Activated T-cell treated with anti-CD3 and anti-CD28 coated beads, Interleukin-2, amount 50 U/mL, for 72 hours (primary cell): ENCODE measurements at regions not wholly inside any gene's neighbourhood (a gene's known extent, or its start where the extent isn't known, plus 50 kb on each side); places are given as distances from the start of the nearest gene placed in this dataset.

ENCODE experiments used
- ATAC-seq, 2 donors: fragments of 150-1000 bp; cut with Tn5 transposase; replicated peaks in 1 of 2; 2 replicates each; pipeline ENCODE4 v1.10.0; 2021; ENCODE audit warnings: moderate library complexity in 2 of 2, mild to moderate bottlenecking in 1 of 2
- DNase-seq, 2 donors: peaks; one replicate each; pipeline ENCODE4 v3.0.0; 2021 to 2022; ENCODE audit warnings: mixed read lengths in 1 of 2
- H3K27ac Mint-ChIP-seq: one replicate; pipeline ENCODE4 v1.8.0; 2022; ENCODE audit warnings: mild to moderate bottlenecking, moderate library complexity, mixed read lengths
- H3K27me3 Mint-ChIP-seq: one replicate; pipeline ENCODE4 v1.8.0; 2022; ENCODE audit warnings: low read depth, mixed read lengths
- H3K36me3 Mint-ChIP-seq, 2 donors: one replicate each; pipeline ENCODE4 v1.8.0; 2022; ENCODE audit warnings: mixed read lengths in 2 of 2, mild to moderate bottlenecking in 1 of 2; ENCODE audit not compliant: insufficient read depth in 2 of 2
- H3K4me1 Mint-ChIP-seq: one replicate; pipeline ENCODE4 v1.8.0; 2022; ENCODE audit warnings: low read depth, mixed read lengths
- H3K4me3 Mint-ChIP-seq, 2 donors: one replicate each; pipeline ENCODE4 v1.8.0; 2022; ENCODE audit warnings: mild to moderate bottlenecking in 2 of 2, mixed read lengths in 2 of 2, moderate library complexity in 2 of 2
- H3K9me3 Mint-ChIP-seq, 2 donors: one replicate each; pipeline ENCODE4 v1.8.0; 2022; ENCODE audit warnings: mixed read lengths in 2 of 2

- no peak for DNase-seq
- Mint-ChIP-seq H3K9me3 (no peaks in the 10 kb centered on the region), H3K36me3 (no peaks in the 10 kb centered on the region), H3K27me3 (no peaks in the 10 kb centered on the region), H3K4me1 (peaks cover 32% of the 10 kb centered on the region), H3K27ac (no peak overlapping the region), H3K4me3 (no peak overlapping the region)
- no peak for ATAC-seq
Observed at GRCh38 chr12:93133361-93133760, 204.3 kb upstream of the EEA1 start.

GRCh38 chr12:93134175-93134890 is 205.2 kb upstream of the EEA1 start:
- Mint-ChIP-seq H3K4me1 (peaks cover 41% of the 10 kb centered on the region), H3K27ac (no peak overlapping the region), H3K27me3 (no peaks in the 10 kb centered on the region), H3K36me3 (no peaks in the 10 kb centered on the region), H3K4me3 (no peak overlapping the region), H3K9me3 (no peaks in the 10 kb centered on the region)
- ATAC-seq (no peak), DNase-seq (no peak)

- no peak overlapping the region for H3K27ac Mint-ChIP-seq
- DNase-seq, result no peak
- no peak for ATAC-seq
- H3K4me3 Mint-ChIP-seq, result peak overlapping the region in 1 of 2 donors; percentile 15
- no peaks in the 10 kb centered on the region for H3K9me3 Mint-ChIP-seq
- H3K27me3 Mint-ChIP-seq, result no peaks in the 10 kb centered on the region
- H3K4me1 Mint-ChIP-seq, result peaks cover 47% of the 10 kb centered on the region
- H3K36me3 Mint-ChIP-seq, result no peaks in the 10 kb centered on the region
Observed at GRCh38 chr12:93134893-93135285, 205.8 kb upstream of the EEA1 start.

GRCh38 chr12:93135286-93136239 is 206.5 kb upstream of the EEA1 start:
- Mint-ChIP-seq H3K4me1 (peaks cover 47% of the 10 kb centered on the region), H3K36me3 (no peaks in the 10 kb centered on the region), H3K9me3 (no peaks in the 10 kb centered on the region), H3K27me3 (no peaks in the 10 kb centered on the region), H3K27ac (no peak overlapping the region), H3K4me3 (peak overlapping the region; percentile 14 to 15)
- DNase-seq (peak in 1 of 2 donors; percentile 7), ATAC-seq (peak; percentile 58 to 76)

GRCh38 chr12:93136253-93137055 is 207.4 kb upstream of the EEA1 start:
- Mint-ChIP-seq H3K27me3 (no peaks in the 10 kb centered on the region), H3K9me3 (no peaks in the 10 kb centered on the region), H3K27ac (no peak overlapping the region), H3K4me3 (no peak overlapping the region), H3K4me1 (peaks cover 47% of the 10 kb centered on the region), H3K36me3 (no peaks in the 10 kb centered on the region)
- no peak for DNase-seq
- ATAC-seq, result peak in 1 of 2 donors; percentile 16

GRCh38 chr12:93137656-93138612 is 208.8 kb upstream of the EEA1 start:
- DNase-seq, result peak; percentile 10 to 19
- Mint-ChIP-seq H3K27me3 (no peaks in the 10 kb centered on the region), H3K9me3 (peaks cover 0 to 1% of the 10 kb centered on the region in 2 donors), H3K27ac (no peak overlapping the region), H3K4me1 (peaks cover 47% of the 10 kb centered on the region), H3K36me3 (no peaks in the 10 kb centered on the region), H3K4me3 (no peak overlapping the region)
- peak; percentile 84 to 92 for ATAC-seq

GRCh38 chr12:93139028-93139665 is 210.1 kb upstream of the EEA1 start:
- DNase-seq (no peak), ATAC-seq (no peak)
- peaks cover 47% of the 10 kb centered on the region for H3K4me1 Mint-ChIP-seq
- no peaks in the 10 kb centered on the region for H3K36me3 Mint-ChIP-seq
- no peak overlapping the region for H3K4me3 Mint-ChIP-seq
- H3K27me3 Mint-ChIP-seq, result no peaks in the 10 kb centered on the region
- H3K9me3 Mint-ChIP-seq, result peaks cover 0 to 1% of the 10 kb centered on the region in 2 donors
- H3K27ac Mint-ChIP-seq, result no peak overlapping the region

- Mint-ChIP-seq H3K9me3 (peaks cover 0 to 1% of the 10 kb centered on the region in 2 donors), H3K4me1 (peaks cover 37% of the 10 kb centered on the region), H3K36me3 (no peaks in the 10 kb centered on the region), H3K27ac (no peak overlapping the region), H3K27me3 (no peaks in the 10 kb centered on the region), H3K4me3 (no peak overlapping the region)
- DNase-seq (no peak), ATAC-seq (no peak)
Observed at GRCh38 chr12:93140325-93140724, 211.2 kb upstream of the EEA1 start.

- Mint-ChIP-seq H3K4me1 (peaks cover 32% of the 10 kb centered on the region), H3K27me3 (no peaks in the 10 kb centered on the region), H3K4me3 (no peak overlapping the region), H3K9me3 (peaks cover 0 to 1% of the 10 kb centered on the region in 2 donors), H3K27ac (no peak overlapping the region), H3K36me3 (no peaks in the 10 kb centered on the region)
- no peak for ATAC-seq
- no peak for DNase-seq
Observed at GRCh38 chr12:93140801-93141200, 211.7 kb upstream of the EEA1 start.

- DNase-seq, result no peak
- H3K4me3 Mint-ChIP-seq, result no peak overlapping the region
- ATAC-seq, result no peak
Observed at GRCh38 chr12:93142881-93143280, 213.8 kb upstream of the EEA1 start.

GRCh38 chr12:93144109-93144508 is 215.0 kb upstream of the EEA1 start:
- no peaks in the 10 kb centered on the region for H3K36me3 Mint-ChIP-seq
- no peak overlapping the region for H3K27ac Mint-ChIP-seq
- DNase-seq, result no peak
- no peak overlapping the region for H3K4me3 Mint-ChIP-seq
- H3K27me3 Mint-ChIP-seq, result peaks cover 8% of the 10 kb centered on the region
- ATAC-seq, result no peak
- H3K4me1 Mint-ChIP-seq, result peaks cover 8% of the 10 kb centered on the region
- H3K9me3 Mint-ChIP-seq, result peaks cover 0 to 1% of the 10 kb centered on the region in 2 donors

More at GRCh38 chr12:93142881-93143280, 213.8 kb upstream of the EEA1 start:
- no peak overlapping the region for H3K27ac Mint-ChIP-seq
- H3K9me3 Mint-ChIP-seq, result peaks cover 0 to 1% of the 10 kb centered on the region in 2 donors
- H3K27me3 Mint-ChIP-seq, result peaks cover 8% of the 10 kb centered on the region
- no peaks in the 10 kb centered on the region for H3K36me3 Mint-ChIP-seq
- peaks cover 18% of the 10 kb centered on the region for H3K4me1 Mint-ChIP-seq
